Mammary epithelial cell (primary cell): ENCODE measurements at regions not wholly inside any gene's neighbourhood (a gene's known extent, or its start where the extent isn't known, plus 50 kb on each side); places are given as distances from the start of the nearest gene placed in this dataset.

Source experiments
- EZH2 ChIP-seq: IDR thresholded peaks from 2 replicates; pipeline ENCODE4 v1.6.1; 2012; ENCODE audit warnings: low read length, inconsistent platforms, borderline replicate concordance
- TF ChIP-seq, protein P1 (sequence below), 2 donors: IDR thresholded peaks in 1 of 2; conservative IDR thresholded peaks in 1 of 2; 2 replicates each; pipeline ENCODE4 v1.5.1; 2011 to 2012; ENCODE audit warnings: inconsistent platforms in 2 of 2, low read length in 2 of 2, mild to moderate bottlenecking in 2 of 2, control low read depth in 1 of 2, low read depth in 1 of 2; ENCODE audit not compliant: insufficient read depth in 1 of 2; ENCODE audit errors: extremely low read depth in 1 of 2

DNA sequence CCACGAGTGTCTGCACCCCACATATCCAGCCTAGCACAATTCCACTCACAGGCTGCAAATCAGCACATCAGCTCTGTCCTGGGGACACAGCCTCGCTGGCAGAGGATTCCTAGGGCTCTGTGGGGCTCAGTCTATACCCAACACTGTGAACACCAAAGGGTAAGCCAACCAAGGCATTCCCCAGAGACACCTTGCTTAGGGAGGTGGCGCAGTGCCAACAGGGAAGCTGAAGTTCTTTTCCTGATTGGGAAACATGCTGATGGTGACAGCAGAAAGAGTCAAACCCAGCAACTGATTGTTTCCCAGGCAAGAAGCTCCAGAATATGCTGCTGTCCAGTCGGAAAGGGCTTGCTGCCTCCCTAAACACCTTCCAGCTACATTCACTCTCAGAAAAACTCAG, 55.8 kb downstream of the TTC32 start:
- TF ChIP-seq, protein P1, sequence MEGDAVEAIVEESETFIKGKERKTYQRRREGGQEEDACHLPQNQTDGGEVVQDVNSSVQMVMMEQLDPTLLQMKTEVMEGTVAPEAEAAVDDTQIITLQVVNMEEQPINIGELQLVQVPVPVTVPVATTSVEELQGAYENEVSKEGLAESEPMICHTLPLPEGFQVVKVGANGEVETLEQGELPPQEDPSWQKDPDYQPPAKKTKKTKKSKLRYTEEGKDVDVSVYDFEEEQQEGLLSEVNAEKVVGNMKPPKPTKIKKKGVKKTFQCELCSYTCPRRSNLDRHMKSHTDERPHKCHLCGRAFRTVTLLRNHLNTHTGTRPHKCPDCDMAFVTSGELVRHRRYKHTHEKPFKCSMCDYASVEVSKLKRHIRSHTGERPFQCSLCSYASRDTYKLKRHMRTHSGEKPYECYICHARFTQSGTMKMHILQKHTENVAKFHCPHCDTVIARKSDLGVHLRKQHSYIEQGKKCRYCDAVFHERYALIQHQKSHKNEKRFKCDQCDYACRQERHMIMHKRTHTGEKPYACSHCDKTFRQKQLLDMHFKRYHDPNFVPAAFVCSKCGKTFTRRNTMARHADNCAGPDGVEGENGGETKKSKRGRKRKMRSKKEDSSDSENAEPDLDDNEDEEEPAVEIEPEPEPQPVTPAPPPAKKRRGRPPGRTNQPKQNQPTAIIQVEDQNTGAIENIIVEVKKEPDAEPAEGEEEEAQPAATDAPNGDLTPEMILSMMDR (conservative IDR thresholded peaks at IDR 0.05 in 1 of 2, IDR thresholded peaks at IDR 0.05 in 1 of 2; ENCODE audit: extremely low read depth in 1 of 2, insufficient read depth in 1 of 2, low read depth in 1 of 2, low read length in 2 of 2): no peak
- no peak for TF ChIP-seq EZH2
